Lower lobe of right lung (tissue), 2 donors: ENCODE measurements at regions not wholly inside any gene's neighbourhood (a gene's known extent, or its start where the extent isn't known, plus 50 kb on each side); places are given as distances from the start of the nearest gene placed in this dataset.
A peak's percentile ranks its signal among the peaks of the same experiment; 100 is the strongest.
"Not testable (repeated sequence)": the region's sequence is repeated elsewhere in the genome, so short reads cannot be mapped to it uniquely, and the experiment has no call there.

ENCODE experiments used
- ATAC-seq, 2 donors: fragments of 200-7000 bp; cut with Tn5 transposase; one replicate each; pipeline ENCODE4 v1.9.1; 2020 to 2022; ENCODE audit warnings: mild to moderate bottlenecking in 2 of 2, moderate library complexity in 2 of 2
- DNase-seq: peaks from one replicate; pipeline ENCODE4 v3.0.0-alpha.2; 2020
- H3K27ac ChIP-seq: fragments of 200-600 bp; one replicate; pipeline ENCODE4 v1.8.0; 2022
- H3K27me3 ChIP-seq: fragments of 200-600 bp; one replicate; pipeline ENCODE4 v1.8.0; 2022; ENCODE audit warnings: low read depth
- H3K36me3 ChIP-seq: fragments of 200-600 bp; one replicate; pipeline ENCODE4 v1.8.0; 2022; ENCODE audit warnings: mild to moderate bottlenecking
- H3K4me1 ChIP-seq: fragments of 200-600 bp; one replicate; pipeline ENCODE4 v1.8.0; 2022
- H3K4me3 ChIP-seq: fragments of 200-600 bp; one replicate; pipeline ENCODE4 v1.8.0; 2022; ENCODE audit warnings: mild to moderate bottlenecking
- H3K9me3 ChIP-seq: fragments of 200-600 bp; one replicate; pipeline ENCODE4 v1.8.0; 2022
- CTCF ChIP-seq: fragments of 200-600 bp; IDR thresholded peaks from one replicate; pipeline ENCODE4 v1.8.0; 2022; ENCODE audit warnings: antibody characterized with exemption, mild to moderate bottlenecking
- intact Hi-C: fragments of 100-400 bp; cut with DNase I; formaldehyde crosslinking; loops from one replicate; pipeline ENCODE4 v1.11.0; 2022
- donor health status: DM: no; HTN: yes; CAD: no; lungs with severe emphysema.

DNA sequence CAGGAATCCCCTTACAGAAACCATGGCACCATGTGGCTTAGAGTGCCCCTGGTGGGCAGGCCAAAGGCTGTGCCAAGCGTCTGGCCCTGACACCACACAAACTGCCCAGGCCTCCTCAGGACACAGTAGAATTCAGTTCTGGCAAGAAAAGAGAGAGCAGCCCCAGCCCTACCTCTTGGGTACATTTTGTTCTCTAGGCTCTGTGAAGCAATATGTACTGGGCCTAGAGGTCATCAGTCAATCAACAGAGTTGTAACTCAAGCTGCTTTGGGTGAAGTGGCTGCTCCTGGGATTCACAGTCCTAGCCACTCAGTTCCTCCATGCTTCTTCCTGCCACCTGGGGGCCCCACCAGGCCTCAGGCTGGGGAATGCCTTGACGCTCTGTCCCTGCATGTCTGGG, 158.1 kb upstream of the MAMLD1 start:
- ATAC-seq, result peak in 1 of 2 donors; percentile 73
- DNase-seq, result no peak
- H3K36me3 ChIP-seq, result no peaks in the 10 kb centered on the region
- no peak for TF ChIP-seq CTCF
- H3K9me3 ChIP-seq, result no peaks in the 10 kb centered on the region
- no peak overlapping the region for H3K4me3 ChIP-seq
- no peaks in the 10 kb centered on the region for H3K4me1 ChIP-seq
- intact Hi-C loops, result no loop called here
- H3K27ac ChIP-seq, result no peak overlapping the region
- H3K27me3 ChIP-seq, result no peaks in the 10 kb centered on the region

DNA sequence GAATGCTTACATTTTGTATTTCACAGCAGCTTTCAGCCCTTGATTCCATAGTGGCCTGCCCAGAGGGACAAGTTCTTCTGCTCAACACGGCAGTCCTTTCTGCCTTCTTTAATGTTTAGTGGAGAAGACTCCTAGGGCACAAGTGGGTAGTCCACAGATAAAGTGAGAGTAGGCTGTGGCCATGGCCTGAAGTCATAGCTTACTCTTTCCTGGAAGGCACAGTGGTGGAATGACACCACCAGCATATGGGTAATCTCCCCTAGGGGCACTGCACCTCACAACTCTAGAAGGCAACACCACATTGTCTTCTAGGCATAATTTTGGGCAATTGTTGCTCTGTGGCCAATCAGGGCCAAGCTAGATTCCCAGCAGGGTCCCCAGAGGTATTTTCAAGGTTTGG, 155.4 kb upstream of the MAMLD1 start:
- Histone ChIP-seq H3K9me3 (no peaks in the 10 kb centered on the region), H3K36me3 (no peaks in the 10 kb centered on the region), H3K4me3 (no peak overlapping the region), H3K27me3 (no peaks in the 10 kb centered on the region), H3K27ac (no peak overlapping the region), H3K4me1 (peaks cover 1% of the 10 kb centered on the region)
- ATAC-seq (no peak), DNase-seq (no peak)
- intact Hi-C loops, result no loop called here
- TF ChIP-seq CTCF, result no peak

GRCh38 chrX:150211988-150212387, 151.1 kb upstream of the MAMLD1 start:
- Histone ChIP-seq H3K36me3 (no peaks in the 10 kb centered on the region), H3K27ac (no peak overlapping the region), H3K27me3 (no peaks in the 10 kb centered on the region), H3K4me3 (no peak overlapping the region), H3K4me1 (peaks cover 10% of the 10 kb centered on the region), H3K9me3 (no peaks in the 10 kb centered on the region)
- no peak for TF ChIP-seq CTCF
- DNase-seq, result no peak
- ATAC-seq, result no peak
- intact Hi-C loops, result no loop called here

- H3K27ac ChIP-seq, result no peak overlapping the region
- peaks cover 10% of the 10 kb centered on the region for H3K4me1 ChIP-seq
- H3K36me3 ChIP-seq, result no peaks in the 10 kb centered on the region
- no peak overlapping the region for H3K4me3 ChIP-seq
- no peak for DNase-seq
- no peaks in the 10 kb centered on the region for H3K9me3 ChIP-seq
- no peaks in the 10 kb centered on the region for H3K27me3 ChIP-seq
- TF ChIP-seq CTCF, result no peak
- ATAC-seq, result peak in 1 of 2 donors; percentile 41
- intact Hi-C loops, result no loop called here
Measured at GRCh38 chrX:150212672-150213480, 150.2 kb upstream of the MAMLD1 start.

- H3K27me3 ChIP-seq, result no peaks in the 10 kb centered on the region
- H3K4me3 ChIP-seq, result no peak overlapping the region
- H3K9me3 ChIP-seq, result no peaks in the 10 kb centered on the region
- ATAC-seq (no peak), DNase-seq (no peak)
- H3K36me3 ChIP-seq, result no peaks in the 10 kb centered on the region
- H3K4me1 ChIP-seq, result peaks cover 10% of the 10 kb centered on the region
- no peak overlapping the region for H3K27ac ChIP-seq
- TF ChIP-seq CTCF, result no peak
- intact Hi-C loops, result no loop called here
Measured at GRCh38 chrX:150213481-150214030, 149.6 kb upstream of the MAMLD1 start.

DNA sequence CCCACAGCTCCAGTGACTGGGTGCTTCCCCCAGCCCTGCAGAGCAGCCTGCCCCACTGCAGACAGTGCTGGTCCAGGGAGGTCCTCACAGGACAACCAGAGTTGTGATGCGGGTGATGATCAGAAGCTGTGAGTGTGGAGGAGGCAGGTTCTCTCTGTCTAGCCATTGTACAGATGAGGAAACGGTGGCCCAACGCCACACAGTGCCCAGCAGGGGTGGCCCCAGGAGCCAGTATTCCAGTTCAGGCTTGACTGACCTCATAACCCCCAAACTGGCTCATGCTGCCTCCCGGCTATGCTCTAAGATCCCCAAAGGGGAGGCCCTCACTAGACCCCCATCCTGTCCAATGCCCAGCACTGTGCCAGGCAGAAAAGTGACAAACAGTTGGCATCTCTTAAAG, 147.1 kb upstream of the MAMLD1 start:
- ATAC-seq, DNase-seq, H3K4me3 ChIP-seq, H3K9me3 ChIP-seq, H3K36me3 ChIP-seq, H3K27ac ChIP-seq, H3K4me1 ChIP-seq, H3K27me3 ChIP-seq, intact Hi-C loops: not testable (repeated sequence)
